Colonic mucosa (tissue), 4 donors: ENCODE measurements at regions not wholly inside any gene's neighbourhood (a gene's known extent, or its start where the extent isn't known, plus 50 kb on each side); places are given as distances from the start of the nearest gene placed in this dataset.
"Not testable (repeated sequence)": the region's sequence is repeated elsewhere in the genome, so short reads cannot be mapped to it uniquely, and the experiment has no call there.

Experiments
- DNase-seq: peaks from one replicate; pipeline ENCODE4 v3.0.0-alpha.2; 2020
- H3K27ac ChIP-seq: fragments of 200-600 bp; one replicate; pipeline ENCODE4 v1.8.0; 2021
- H3K27me3 ChIP-seq: fragments of 200-600 bp; one replicate; pipeline ENCODE4 v1.8.0; 2021
- H3K36me3 ChIP-seq: fragments of 200-600 bp; one replicate; pipeline ENCODE4 v1.8.0; 2021
- H3K4me1 ChIP-seq: fragments of 200-600 bp; one replicate; pipeline ENCODE4 v1.8.0; 2021; ENCODE audit warnings: mild to moderate bottlenecking
- H3K4me3 ChIP-seq: fragments of 200-600 bp; one replicate; pipeline ENCODE4 v1.8.0; 2021
- H3K9ac ChIP-seq, 2 donors: one replicate each; pipeline ENCODE4 v1.7.0; 2013; ENCODE audit warnings: control low read depth in 2 of 2, low read depth in 2 of 2, low read length in 2 of 2
- H3K9me3 ChIP-seq: fragments of 200-600 bp; one replicate; pipeline ENCODE4 v1.8.0; 2021
- CTCF ChIP-seq: fragments of 200-600 bp; IDR thresholded peaks from one replicate; pipeline ENCODE4 v1.8.0; 2022; ENCODE audit warnings: antibody characterized with exemption, mild to moderate bottlenecking
- intact Hi-C: fragments of 100-400 bp; cut with DNase I; formaldehyde crosslinking; loops from one replicate; pipeline ENCODE4 v1.14.1; 2022
- donor health status: healthy.
- donor health status: DM: no; HTN: no; CAD: no.
- donor health status: DM: no; HTN: no; CAD: no.

DNA sequence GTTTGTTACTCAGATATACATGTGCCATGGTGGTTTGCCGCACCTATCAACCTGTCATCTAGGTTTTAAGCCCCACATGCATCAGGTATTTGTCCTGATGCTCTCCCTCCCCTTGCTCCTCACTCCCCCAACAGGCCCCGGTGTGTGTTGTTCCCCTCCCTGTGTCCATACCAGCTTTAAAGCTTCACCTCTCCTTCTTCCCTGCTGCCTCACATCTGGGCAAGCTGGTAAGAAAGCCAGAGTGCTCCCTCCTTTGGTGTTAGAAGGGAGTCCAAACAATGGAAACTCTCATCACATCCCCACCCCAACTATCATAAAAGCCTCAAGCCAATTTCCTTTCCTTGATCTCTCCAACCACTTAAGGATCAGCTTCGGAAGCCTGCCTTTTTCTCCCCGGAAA, 1115.6 kb upstream of the GOT2 start:
- DNase-seq, result no peak
- Histone ChIP-seq H3K27ac (no peak overlapping the region), H3K9ac (no peak overlapping the region), H3K4me1 (no peaks in the 10 kb centered on the region), H3K27me3 (no peaks in the 10 kb centered on the region), H3K4me3 (no peak overlapping the region), H3K36me3 (no peaks in the 10 kb centered on the region), H3K9me3 (no peaks in the 10 kb centered on the region)
- intact Hi-C loops, result no loop called here
- TF ChIP-seq CTCF, result no peak

DNA sequence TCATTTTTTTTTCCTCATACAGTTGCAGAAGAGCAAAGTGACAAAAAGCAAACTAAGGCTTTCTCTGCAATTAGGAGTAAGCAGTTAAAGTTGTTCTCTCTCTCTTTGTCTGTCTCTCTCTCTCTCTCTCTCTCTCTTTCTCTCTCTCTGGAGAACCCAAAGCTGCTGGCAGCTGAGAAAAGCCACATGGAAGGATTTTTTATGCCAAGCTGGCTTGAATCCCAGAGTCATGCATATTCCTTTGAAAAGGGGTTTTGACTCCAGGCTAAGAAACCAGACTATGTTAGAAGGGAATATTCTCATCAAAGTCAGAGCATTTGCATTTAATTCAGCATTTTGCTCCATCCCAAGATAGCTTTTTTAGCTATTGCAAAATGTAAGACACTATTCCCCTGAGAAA, 1114.2 kb upstream of the GOT2 start:
- H3K4me1 ChIP-seq, result no peaks in the 10 kb centered on the region
- H3K9me3 ChIP-seq, result no peaks in the 10 kb centered on the region
- no peaks in the 10 kb centered on the region for H3K36me3 ChIP-seq
- H3K27me3 ChIP-seq, result no peaks in the 10 kb centered on the region
- no peak overlapping the region for H3K4me3 ChIP-seq
- intact Hi-C loops, result no loop called here
- no peak overlapping the region for H3K9ac ChIP-seq
- no peak for DNase-seq
- H3K27ac ChIP-seq, result no peak overlapping the region
- TF ChIP-seq CTCF, result no peak

DNA sequence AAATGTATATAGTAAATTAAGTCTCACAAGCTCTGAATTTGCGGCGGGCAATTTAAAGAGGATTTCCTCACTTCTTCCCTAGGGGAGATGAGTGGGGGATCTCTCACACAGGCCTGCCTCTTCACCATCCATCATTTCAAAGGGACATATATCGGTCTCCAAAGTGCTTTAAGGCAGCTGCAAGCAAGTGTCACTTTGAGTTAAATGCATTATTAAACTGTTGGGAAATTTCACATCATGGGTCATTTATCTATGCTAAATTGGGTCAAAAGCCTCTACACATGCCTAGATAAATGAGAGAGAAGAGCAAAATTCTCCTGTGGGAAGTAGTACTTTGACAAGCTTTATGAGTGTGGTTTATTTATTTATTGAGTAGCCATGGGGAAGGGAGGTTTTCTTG, 1106.1 kb upstream of the GOT2 start:
- no peak for DNase-seq
- Histone ChIP-seq H3K4me3 (no peak overlapping the region), H3K9me3 (no peaks in the 10 kb centered on the region), H3K27me3 (no peaks in the 10 kb centered on the region), H3K27ac (no peak overlapping the region), H3K36me3 (no peaks in the 10 kb centered on the region), H3K4me1 (no peaks in the 10 kb centered on the region), H3K9ac (no peak overlapping the region)
- TF ChIP-seq CTCF, result no peak
- intact Hi-C loops, result no loop called here

DNA sequence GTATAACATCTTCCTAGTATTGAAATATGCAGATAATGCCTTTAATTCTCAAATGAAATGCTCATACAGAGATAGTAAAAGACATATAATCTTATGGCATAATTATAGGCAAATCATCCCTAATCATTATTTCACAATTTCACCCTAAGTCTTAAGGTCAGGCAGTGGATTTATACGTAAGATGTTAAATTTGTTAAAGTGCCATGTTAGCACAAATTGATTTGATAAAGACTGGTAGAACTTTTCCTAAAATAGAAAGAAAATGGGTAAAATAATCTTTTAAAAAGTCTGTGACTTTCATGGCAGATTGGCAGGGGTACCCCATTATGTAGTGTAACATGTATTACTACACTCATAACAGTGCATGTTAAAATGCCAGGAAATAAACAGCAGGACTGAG, 1092.7 kb upstream of the GOT2 start:
- no peaks in the 10 kb centered on the region for H3K4me1 ChIP-seq
- TF ChIP-seq CTCF, result no peak
- no peak overlapping the region for H3K27ac ChIP-seq
- no peak overlapping the region for H3K9ac ChIP-seq
- H3K4me3 ChIP-seq, result no peak overlapping the region
- intact Hi-C loops, result no loop called here
- H3K36me3 ChIP-seq, result no peaks in the 10 kb centered on the region
- H3K27me3 ChIP-seq, result no peaks in the 10 kb centered on the region
- no peaks in the 10 kb centered on the region for H3K9me3 ChIP-seq
- DNase-seq, result no peak

DNA sequence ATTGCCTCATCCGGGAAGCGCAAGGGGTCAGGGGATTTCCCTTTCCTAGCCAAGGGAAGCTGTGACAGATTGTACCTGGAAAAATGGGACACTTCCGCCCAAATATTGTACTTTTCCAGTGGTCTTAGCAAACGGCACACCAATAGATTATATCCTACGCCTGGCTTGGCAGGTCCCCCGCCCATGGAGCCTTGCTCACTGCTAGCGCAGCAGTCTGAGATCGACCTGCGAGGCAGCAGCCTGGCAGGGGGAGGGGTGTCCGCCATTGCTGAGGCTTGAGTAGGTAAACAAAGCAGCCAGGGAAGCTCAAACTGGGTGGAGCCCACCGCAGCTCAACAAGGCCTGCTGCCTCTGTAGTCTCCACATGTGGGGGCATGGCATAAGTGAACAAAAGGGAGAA, 1075.4 kb upstream of the GOT2 start:
- H3K9ac ChIP-seq, DNase-seq: not testable (repeated sequence)

DNA sequence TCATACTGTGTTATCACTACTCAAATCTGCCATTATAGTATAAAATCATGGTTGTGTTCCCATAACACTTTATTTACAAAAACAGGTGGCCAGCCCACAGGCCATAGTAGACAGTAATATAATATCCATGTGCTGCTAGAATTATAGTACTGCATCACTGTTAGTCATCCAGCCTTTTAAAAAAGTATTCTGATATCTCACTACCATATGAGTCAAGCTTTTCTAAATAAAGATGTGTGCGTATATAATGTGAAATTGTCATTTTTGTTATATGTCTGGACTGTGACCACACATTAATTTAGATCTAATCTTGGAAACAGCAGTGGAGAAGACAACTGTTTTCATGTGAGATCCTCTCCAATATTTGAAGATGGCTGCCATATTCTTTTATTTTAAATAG, 1049.1 kb upstream of the GOT2 start:
- Histone ChIP-seq H3K4me1 (no peaks in the 10 kb centered on the region), H3K27me3 (no peaks in the 10 kb centered on the region), H3K9me3 (no peaks in the 10 kb centered on the region), H3K4me3 (no peak overlapping the region), H3K27ac (no peak overlapping the region), H3K9ac (no peak overlapping the region), H3K36me3 (no peaks in the 10 kb centered on the region)
- intact Hi-C loops, result no loop called here
- DNase-seq, result no peak
- TF ChIP-seq CTCF, result no peak

More for the DNA sequence above, 1075.4 kb upstream of the GOT2 start:
- H3K27me3 ChIP-seq, intact Hi-C loops, H3K9me3 ChIP-seq, H3K4me3 ChIP-seq, H3K27ac ChIP-seq, H3K4me1 ChIP-seq, H3K36me3 ChIP-seq: not testable (repeated sequence)
